Tibial nerve (tissue), 4 donors: ENCODE measurements at regions not wholly inside any gene's neighbourhood (a gene's known extent, or its start where the extent isn't known, plus 50 kb on each side); places are given as distances from the start of the nearest gene placed in this dataset.

Experiments used
- DNase-seq, 2 donors: peaks; one replicate each; pipeline ENCODE4 v3.0.0-alpha.2; 2019; ENCODE audit warnings: low spot score in 2 of 2
- H3K27ac ChIP-seq, 4 donors: fragments of 200-600 bp; sonication (generic) in 3 of 4; one replicate each; pipeline ENCODE4 v1.5.1; 2017 to 2019; ENCODE audit warnings: mild to moderate bottlenecking in 1 of 4
- H3K27me3 ChIP-seq, 2 donors: fragments of 200-600 bp; sonication (generic) in 1 of 2; one replicate each; pipeline versions ENCODE4 v1.5.1 to v1.6.0; 2017 to 2019
- H3K36me3 ChIP-seq, 3 donors: fragments of 200-600 bp; sonication (generic); one replicate each; pipeline ENCODE4 v1.5.1; 2018 to 2019
- H3K4me1 ChIP-seq, 4 donors: fragments of 200-600 bp; sonication (generic) in 3 of 4; one replicate each; pipeline ENCODE4 v1.5.1; 2017 to 2019
- H3K4me3 ChIP-seq, 4 donors: fragments of 200-600 bp; sonication (generic) in 3 of 4; one replicate each; pipeline ENCODE4 v1.5.1; 2017 to 2019; ENCODE audit warnings: mild to moderate bottlenecking in 1 of 4, moderate library complexity in 1 of 4
- H3K9me3 ChIP-seq, 4 donors: fragments of 200-600 bp; sonication (generic) in 3 of 4; one replicate each; pipeline ENCODE4 v1.5.1; 2017 to 2019
- EP300 ChIP-seq, 2 donors: sonication (generic); formaldehyde crosslinking; IDR thresholded peaks; one replicate each; pipeline ENCODE4 v1.6.1; 2017; ENCODE audit warnings: antibody characterized with exemption in 2 of 2, mild to moderate bottlenecking in 1 of 2
- POLR2A ChIP-seq, 2 donors: fragments of 450-650 bp; IDR thresholded peaks; one replicate each; pipeline ENCODE4 v1.6.1; 2017; ENCODE audit warnings: antibody characterized with exemption in 2 of 2, mild to moderate bottlenecking in 2 of 2, moderate library complexity in 2 of 2
- WGBS, 2 donors: methylation state at CpG; one replicate each; pipeline ENCODE4 v1.1.5; 2018; 5-methylcytosine and 5-hydroxymethylcytosine counted together
- TF ChIP-seq, protein P1 (sequence below), 5 experiments: fragments of 200-600 bp in 3 of 5; fragments of 450-650 bp in 2 of 5; sonication (generic) in 3 of 5; IDR thresholded peaks; one replicate each; pipeline ENCODE4 v1.5.1; 2016 to 2019; ENCODE audit warnings: antibody characterized with exemption in 5 of 5, mild to moderate bottlenecking in 3 of 5, moderate library complexity in 2 of 5

DNA sequence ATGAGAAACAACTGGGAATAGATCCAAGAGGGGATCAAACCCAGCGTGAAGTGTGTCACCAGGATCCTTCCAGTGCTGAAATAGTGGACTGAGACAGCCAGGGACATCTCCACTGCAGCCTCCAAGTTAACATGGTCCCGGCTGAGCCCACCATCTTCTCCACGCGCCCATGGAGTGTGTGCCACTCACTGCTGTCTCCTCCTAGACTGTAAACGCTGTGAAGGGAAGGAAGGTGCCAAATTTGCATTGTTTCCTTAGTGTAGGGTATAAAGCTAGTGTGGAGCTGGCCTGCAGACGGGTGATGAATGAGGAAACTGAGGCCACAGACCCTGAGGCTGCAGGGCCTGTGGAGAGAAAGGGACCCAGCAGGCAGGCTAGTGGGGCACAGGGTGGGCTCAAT, 183.6 kb downstream of the FOXD2 start:
- TF ChIP-seq, protein P1, sequence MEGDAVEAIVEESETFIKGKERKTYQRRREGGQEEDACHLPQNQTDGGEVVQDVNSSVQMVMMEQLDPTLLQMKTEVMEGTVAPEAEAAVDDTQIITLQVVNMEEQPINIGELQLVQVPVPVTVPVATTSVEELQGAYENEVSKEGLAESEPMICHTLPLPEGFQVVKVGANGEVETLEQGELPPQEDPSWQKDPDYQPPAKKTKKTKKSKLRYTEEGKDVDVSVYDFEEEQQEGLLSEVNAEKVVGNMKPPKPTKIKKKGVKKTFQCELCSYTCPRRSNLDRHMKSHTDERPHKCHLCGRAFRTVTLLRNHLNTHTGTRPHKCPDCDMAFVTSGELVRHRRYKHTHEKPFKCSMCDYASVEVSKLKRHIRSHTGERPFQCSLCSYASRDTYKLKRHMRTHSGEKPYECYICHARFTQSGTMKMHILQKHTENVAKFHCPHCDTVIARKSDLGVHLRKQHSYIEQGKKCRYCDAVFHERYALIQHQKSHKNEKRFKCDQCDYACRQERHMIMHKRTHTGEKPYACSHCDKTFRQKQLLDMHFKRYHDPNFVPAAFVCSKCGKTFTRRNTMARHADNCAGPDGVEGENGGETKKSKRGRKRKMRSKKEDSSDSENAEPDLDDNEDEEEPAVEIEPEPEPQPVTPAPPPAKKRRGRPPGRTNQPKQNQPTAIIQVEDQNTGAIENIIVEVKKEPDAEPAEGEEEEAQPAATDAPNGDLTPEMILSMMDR (IDR thresholded peaks at IDR 0.05) = no peak
- TF ChIP-seq POLR2A (IDR thresholded peaks at IDR 0.05) (no peak), EP300 (IDR thresholded peaks at IDR 0.05) (no peak)
- Histone ChIP-seq H3K9me3 (no peaks in the 10 kb centered on the region), H3K36me3 (no peaks in the 10 kb centered on the region), H3K4me3 (no peak overlapping the region), H3K27me3 (no peaks in the 10 kb centered on the region), H3K4me1 (no peaks in the 10 kb centered on the region), H3K27ac (peak overlapping the region in 1 of 4 donors; percentile 42)
- 87 to 94% methylated on average over 6 of the region's 6 CpGs for WGBS, 2 donors
- DNase-seq = no peak

DNA sequence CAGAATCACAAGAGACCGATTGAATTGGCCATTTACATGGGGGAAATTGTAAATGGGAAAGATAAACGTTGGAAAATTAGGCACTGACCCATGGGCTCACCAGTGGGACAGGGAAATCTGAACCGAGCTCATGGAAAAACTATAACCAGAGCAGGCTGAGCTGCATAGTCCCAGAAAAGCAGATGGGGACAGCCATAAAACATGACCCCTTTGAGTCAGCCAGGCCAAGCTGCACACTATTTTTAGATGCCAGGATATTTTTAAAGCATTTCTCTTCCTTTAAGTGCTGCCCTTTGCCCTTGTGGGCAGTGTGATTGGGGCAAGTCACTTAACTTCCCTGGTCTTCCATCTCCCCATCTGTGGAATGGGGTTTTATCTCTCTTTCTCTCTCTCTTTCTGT, 184.1 kb downstream of the FOXD2 start:
- H3K27me3 ChIP-seq = no peaks in the 10 kb centered on the region
- no peaks in the 10 kb centered on the region for H3K4me1 ChIP-seq
- H3K27ac ChIP-seq = no peak overlapping the region
- no peak for DNase-seq
- H3K36me3 ChIP-seq = no peaks in the 10 kb centered on the region
- H3K4me3 ChIP-seq = no peak overlapping the region
- no peaks in the 10 kb centered on the region for H3K9me3 ChIP-seq
- 23 to 50% methylated on average over 3 of the region's 3 CpGs for WGBS, 2 donors
- TF ChIP-seq, protein P1 (IDR thresholded peaks at IDR 0.05) = no peak
- TF ChIP-seq EP300 (IDR thresholded peaks at IDR 0.05) (no peak), POLR2A (IDR thresholded peaks at IDR 0.05) (no peak)

DNA sequence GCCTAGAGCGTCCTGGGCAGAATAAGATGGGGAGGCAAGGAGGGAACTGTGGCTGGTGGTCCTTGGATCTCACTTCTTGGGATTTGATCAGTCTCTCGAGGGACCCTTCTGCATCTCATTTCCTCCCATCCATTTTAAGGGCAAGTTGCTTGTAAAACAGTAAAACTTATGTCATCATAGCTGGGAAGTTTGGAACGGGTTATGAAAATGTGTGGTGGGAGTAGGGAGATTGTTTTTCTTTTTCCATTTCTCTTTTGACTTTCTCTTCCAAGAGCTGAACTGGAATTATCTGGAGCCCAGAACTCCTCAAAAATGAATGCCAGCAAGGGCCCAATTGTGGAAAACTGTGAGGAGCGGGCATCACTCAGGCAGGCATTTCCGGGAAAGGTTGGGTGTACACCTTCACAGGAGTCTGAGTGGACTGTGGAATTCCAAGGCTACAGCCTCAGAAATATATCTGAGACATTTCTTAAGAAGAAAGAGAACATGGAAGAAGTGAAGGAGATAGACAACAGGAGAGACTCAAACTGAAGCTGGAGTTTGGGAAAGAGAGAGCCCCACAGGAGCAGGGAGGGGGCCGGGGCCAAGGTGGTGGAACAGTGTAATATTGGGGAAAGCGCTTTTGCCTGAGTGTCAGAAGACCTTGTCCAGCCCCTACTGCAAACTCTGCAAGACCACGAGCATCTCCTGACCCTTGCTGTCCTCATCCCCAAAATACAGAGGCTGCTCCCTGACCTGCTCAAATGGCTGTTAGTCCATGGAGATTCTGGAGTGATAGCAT, 185.1 kb downstream of the FOXD2 start:
- WGBS, 2 donors = 78 to 83% methylated on average over 8 of the region's 8 CpGs
- Histone ChIP-seq H3K27me3 (no peaks in the 10 kb centered on the region), H3K36me3 (no peaks in the 10 kb centered on the region), H3K9me3 (no peaks in the 10 kb centered on the region), H3K4me1 (peaks cover 0 to 4% (median 0%) of the 10 kb centered on the region in 4 donors), H3K4me3 (no peak overlapping the region), H3K27ac (no peak overlapping the region)
- DNase-seq = no peak
- TF ChIP-seq, protein P1 (IDR thresholded peaks at IDR 0.05) = no peak
- TF ChIP-seq EP300 (IDR thresholded peaks at IDR 0.05) (no peak), POLR2A (IDR thresholded peaks at IDR 0.05) (no peak)

DNA sequence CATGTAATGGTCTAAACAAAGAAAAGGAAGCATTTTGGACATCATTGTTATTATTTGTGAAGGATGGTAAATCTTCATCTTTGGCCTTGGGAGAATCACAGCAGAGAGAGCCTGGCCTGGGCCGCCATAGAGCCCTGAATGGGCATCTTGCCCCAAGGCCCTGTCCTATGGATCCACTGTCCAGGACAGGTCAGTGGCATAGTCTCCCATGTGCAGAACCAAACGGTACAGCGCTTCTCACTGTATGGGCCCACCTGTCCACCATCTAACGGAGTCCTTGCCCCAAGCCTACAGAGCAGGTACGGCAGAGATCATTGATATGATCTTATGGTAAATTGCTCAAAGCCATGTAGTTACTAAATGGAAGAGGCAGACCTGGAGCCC, 185.7 kb downstream of the FOXD2 start:
- no peak for DNase-seq
- no peaks in the 10 kb centered on the region for H3K27me3 ChIP-seq
- WGBS, 2 donors = 96 to 98% methylated on average over 5 of the region's 5 CpGs

DNA sequence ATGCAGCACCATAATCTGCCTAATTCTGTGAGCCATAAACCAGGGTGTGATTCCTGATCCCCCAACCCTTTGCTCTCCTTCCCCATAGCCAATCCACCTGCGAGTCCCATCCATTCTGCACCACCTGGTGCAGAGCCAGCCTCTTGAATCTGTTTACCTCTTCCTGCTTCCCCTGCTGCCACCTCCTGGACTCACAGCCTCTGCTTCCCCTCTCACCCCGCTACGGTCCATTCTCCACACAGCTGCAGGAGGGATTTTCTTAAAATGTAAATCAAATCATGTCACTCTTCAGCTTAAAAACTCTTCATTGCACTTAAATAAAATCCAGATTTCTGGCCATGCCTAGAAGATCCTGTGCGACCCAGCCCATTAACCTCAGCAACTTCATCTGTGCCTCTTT, 186.7 kb downstream of the FOXD2 start:
- TF ChIP-seq, protein P1 (IDR thresholded peaks at IDR 0.05) = peak in 1 of 5 experiments; percentile 38
- no peak for TF ChIP-seq POLR2A (IDR thresholded peaks at IDR 0.05)
- Histone ChIP-seq H3K4me1 (peaks cover 0 to 8% (median 0%) of the 10 kb centered on the region in 4 donors), H3K36me3 (no peaks in the 10 kb centered on the region), H3K4me3 (no peak overlapping the region), H3K9me3 (no peaks in the 10 kb centered on the region), H3K27ac (no peak overlapping the region), H3K27me3 (no peaks in the 10 kb centered on the region)
- 64 to 77% methylated on average over 4 of the region's 4 CpGs for WGBS, 2 donors
- DNase-seq = no peak

More for the DNA sequence above, 185.7 kb downstream of the FOXD2 start:
- Histone ChIP-seq H3K4me3 (no peak overlapping the region), H3K9me3 (no peaks in the 10 kb centered on the region), H3K27ac (no peak overlapping the region), H3K36me3 (no peaks in the 10 kb centered on the region), H3K4me1 (peaks cover 0 to 8% (median 0%) of the 10 kb centered on the region in 4 donors)
- TF ChIP-seq EP300 (IDR thresholded peaks at IDR 0.05) (no peak), POLR2A (IDR thresholded peaks at IDR 0.05) (no peak)
- TF ChIP-seq, protein P1 (IDR thresholded peaks at IDR 0.05) = no peak
